COLO829 (cell line): ENCODE measurements at regions not wholly inside any gene's neighbourhood (a gene's known extent, or its start where the extent isn't known, plus 50 kb on each side); places are given as distances from the start of the nearest gene placed in this dataset.

ENCODE experiments used
- DNase-seq: peaks from one replicate; pipeline ENCODE4 v3.0.0; 2012; ENCODE audit warnings: low spot score

- no peak for DNase-seq
Observed at GRCh38 chr5:4395752-4396151, 744.4 kb upstream of the ADAMTS16 start.

DNA sequence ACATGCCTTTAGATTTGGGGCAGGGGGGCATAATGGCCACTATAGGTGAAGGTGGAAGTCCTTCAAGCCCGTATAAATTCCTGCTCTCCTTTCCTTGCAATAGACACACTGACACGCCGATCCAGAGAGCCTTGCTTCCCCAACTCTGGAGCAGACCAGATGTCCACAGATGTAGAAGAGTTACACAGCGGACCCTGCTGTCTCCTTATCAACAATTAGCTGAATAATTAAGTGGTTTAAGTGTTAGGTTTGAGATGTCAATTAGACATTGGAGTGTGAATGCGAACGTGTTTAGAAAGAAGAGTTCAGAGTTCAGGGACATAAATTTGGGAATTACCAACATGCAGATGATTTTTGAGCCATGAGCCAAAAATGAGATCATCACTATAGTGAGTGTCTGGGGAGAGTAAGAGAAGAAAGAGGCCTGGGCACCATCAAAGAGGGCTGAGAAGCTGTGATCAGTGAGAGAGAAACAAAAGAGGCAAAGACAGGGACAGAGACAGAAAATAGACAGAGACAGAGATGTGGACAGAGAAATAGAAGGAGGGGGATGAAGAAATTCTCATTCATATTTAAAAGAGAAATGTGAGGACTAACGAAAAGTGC lies 734.4 kb upstream of the ADAMTS16 start:
- no peak for DNase-seq

- DNase-seq = no peak
Observed at GRCh38 chr5:4410151-4410550, 730.0 kb upstream of the ADAMTS16 start.

GRCh38 chr5:4411664-4412063 lies 728.5 kb upstream of the ADAMTS16 start:
- DNase-seq = no peak

GRCh38 chr5:4413996-4414395 lies 726.1 kb upstream of the ADAMTS16 start:
- no peak for DNase-seq

DNA sequence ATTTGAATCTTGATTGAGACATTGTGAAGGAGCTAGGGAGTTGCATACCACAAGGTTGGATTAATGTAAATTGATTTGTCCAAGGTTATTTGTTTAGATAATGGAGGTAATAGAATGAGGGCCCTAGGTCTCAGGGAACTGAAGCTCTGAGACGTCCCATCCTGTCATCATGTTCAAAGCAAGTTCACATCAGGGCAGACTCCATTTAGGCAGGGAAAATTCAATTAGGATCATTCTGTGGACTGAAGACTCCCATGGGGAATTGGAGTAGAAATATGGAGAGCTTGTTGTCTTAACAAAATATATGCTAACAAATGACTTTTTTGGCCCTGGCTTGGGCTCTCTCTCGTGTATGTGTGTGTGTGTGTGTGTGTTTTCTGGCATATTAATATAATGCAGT lies 722.0 kb upstream of the ADAMTS16 start:
- no peak for DNase-seq

DNA sequence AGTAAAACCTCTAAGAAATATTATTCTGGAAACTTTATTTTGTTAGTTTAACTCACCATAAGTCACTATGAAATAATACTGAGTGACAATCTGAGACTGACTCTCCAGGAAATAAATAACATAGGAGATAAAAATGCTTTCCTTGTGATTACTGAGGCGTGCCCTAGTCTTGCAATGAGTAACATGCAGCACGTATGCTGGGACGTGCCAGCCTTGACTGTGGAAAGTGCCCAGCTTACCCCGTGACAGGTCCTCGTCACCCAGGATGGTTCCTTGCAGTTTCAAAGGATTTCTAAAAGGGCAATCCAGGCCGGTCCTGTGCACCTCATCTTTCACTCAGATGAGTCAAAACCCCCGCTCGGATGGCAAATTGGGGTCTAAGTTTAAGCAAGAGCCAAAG lies 720.8 kb upstream of the ADAMTS16 start:
- DNase-seq = no peak

DNA sequence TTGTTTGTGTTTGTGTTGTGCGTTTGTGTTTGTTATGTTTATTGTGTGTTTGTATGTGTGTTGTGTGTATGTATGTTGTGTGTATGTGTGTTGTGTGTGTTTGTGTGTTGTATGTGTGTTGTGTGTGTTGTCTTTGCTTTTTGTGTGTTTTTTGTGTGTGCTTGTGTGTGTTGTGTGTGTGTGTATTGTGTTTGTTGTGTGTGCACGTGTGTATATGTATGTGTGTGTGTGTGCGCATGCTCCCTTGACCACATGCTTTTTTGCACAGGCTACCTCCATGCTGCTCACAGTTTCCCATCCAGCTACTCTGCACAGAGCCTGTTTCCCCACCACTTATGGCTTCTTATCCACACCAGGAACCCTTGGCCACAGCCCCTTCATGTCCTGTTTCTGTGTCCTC lies 720.0 kb upstream of the ADAMTS16 start:
- DNase-seq = no peak

- no peak for DNase-seq
Observed at GRCh38 chr5:4420681-4421080, 719.4 kb upstream of the ADAMTS16 start.

DNA sequence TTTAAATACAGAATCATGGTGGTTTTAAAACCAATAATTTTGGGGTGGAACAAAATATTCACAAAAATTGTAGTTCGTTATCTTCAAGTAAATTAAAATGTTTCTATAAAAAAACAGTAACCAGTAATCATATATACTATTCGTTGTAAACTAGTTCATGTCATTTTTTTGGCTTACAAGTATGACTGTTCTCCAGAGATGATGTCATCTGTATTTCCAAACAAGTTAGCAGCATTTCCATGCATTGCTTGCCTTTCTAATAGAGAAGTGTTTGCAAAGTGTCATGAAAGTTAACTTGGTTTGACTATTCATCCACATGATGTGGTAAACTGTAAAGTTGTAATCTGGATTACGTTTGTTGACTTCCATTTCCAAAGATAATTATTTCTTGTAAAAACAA lies 717.9 kb upstream of the ADAMTS16 start:
- no peak for DNase-seq

DNA sequence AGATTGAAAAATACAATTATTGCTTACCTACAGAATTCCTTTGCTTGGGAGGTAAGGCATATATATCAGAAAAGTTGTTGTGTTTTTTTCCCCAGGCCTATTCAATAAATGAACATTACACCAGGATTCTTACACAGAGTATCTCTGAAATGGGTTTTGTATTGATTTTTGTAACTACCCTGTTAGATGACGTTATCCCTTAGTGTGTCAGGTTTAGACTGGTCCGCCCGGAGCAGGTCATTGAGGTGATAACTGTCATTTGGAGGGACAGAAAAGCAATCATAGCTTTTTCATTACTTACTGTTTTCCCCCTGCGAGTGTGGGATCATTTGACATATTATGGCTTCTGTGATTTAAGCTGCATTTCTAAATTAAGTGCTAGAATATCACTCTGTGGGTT lies 715.2 kb upstream of the ADAMTS16 start:
- DNase-seq = no peak

DNA sequence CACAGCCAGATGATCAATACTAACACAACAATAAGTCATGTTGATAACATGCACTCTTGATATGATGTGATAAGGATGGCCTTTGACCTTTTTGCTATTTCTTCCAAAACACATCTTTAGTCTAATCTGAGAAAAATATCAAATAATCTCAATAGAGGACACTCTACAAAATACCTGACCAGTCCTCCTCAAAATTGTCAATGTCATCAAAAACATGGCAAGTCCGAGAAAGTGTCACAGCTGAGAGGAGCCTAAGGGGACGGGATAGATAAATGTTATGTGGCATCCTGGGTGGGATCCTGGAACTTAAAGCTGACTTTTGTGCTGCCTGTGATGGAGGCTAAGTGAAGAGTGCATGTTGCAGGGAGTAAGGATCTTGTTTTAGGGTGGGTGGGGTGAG lies 699.6 kb upstream of the ADAMTS16 start:
- DNase-seq = no peak

DNA sequence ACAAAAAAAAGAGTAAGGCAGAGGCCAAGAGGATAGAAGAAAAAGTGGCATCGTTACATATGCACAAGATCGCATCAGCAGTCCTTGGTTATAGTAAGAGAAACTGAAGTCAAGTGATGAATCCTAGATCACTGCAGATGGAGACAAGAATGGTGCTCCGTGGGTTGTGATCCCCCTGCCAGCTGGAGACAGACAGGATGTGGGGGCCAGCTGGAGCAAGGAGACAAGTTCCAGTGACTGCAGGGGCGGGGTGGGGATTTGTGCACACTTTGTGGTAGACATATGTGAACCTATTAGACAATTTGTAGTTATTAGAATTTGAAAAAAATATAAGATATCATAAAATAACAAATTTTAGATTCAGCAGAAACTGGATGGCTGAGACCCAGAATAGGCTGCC lies 697.9 kb upstream of the ADAMTS16 start:
- no peak for DNase-seq

DNA sequence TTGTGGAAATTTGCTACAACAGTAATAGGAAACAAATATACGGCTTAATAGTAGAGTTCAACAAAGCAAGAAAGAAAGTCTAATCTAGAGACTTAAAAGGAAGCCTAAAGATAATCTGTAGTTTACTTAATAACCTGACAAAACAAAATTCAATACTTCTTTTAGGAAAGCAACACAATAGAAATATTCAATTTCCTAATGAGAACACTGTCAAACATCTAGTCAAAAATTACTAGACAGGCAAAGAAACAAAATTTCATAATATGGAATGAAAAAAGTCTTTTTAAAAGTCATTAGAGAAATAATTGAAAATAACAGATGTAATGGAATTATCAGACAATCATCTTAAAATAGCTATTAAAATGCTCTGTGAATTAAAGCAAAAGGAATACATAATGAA lies 692.5 kb upstream of the ADAMTS16 start:
- DNase-seq = no peak

DNA sequence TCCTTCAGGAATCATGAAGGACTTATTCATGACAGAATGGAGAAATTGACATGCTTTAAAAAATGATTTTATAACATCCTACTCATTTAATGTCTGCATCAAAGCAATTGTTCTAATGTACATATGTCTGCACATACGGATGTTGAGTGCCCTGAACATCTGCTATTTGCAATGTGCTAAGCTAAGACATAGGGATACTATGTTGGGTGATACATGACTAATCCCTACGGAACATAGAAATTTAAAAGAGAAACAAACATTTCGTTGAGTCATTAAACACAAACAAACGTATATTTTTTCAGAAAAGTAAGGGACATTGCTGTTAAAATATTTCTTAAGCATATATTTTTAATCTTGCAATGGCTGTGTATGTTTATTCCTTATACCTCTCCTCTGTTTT lies 686.5 kb upstream of the ADAMTS16 start:
- no peak for DNase-seq

GRCh38 chr5:4479426-4479825 lies 660.7 kb upstream of the ADAMTS16 start:
- DNase-seq = no peak

- no peak for DNase-seq
Observed at GRCh38 chr5:4480528-4481349, 659.4 kb upstream of the ADAMTS16 start.

DNA sequence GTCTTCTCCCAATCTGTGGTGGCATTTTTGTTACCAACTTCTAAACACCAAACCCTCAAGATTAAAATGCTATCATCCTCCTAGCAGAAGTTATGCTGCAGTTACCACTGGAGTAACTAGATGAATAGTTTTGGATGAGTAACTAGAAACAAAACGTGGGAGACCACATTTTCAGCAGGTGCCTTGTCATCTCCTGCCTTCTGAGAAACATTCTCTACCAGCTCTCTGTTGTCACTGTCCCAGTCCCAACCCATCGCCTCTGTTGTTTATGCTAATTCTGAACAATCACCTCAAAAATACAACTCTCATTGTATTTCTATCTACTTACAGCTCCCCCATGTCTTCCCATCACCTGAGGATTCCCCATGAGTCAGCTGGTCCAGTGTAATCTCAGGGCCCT lies 652.5 kb upstream of the ADAMTS16 start:
- DNase-seq = no peak

DNA sequence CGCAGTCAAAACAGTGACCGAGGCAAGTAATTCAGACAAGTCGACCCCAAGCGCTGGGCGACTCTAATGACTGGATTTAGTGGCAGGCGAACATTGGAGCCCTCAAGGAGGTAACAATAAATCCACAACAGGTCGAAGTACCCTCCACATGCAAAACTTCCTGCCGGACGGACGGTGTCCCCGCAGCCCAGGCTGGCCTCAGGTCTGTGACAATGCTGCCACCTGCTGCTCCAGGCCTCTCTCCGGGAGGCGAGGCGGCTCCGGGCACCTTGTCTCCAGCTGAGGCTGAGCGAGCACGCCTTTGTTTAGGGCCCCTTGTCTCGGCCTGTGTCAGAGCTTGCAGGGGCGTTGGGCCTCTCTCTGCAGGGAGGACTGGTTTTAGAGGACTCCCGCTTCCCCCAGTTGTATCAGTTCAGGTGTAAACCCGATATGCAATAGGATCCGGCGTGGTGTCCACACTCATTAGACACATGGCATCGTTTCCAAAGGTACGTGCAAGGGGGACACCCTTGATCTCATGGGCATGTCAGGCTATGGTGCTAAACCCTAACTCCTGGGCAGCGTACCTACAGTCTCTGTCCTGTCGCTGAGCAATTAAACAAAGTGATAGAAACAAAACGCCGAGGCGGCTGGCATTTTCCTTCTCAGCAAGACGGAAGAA lies 628.0 kb upstream of the ADAMTS16 start:
- peak; percentile 22 for DNase-seq

- no peak for DNase-seq
Observed at GRCh38 chr5:4513381-4513780, 626.7 kb upstream of the ADAMTS16 start.

GRCh38 chr5:4514067-4514648 lies 626.0 kb upstream of the ADAMTS16 start:
- no peak for DNase-seq

- no peak for DNase-seq
Observed at GRCh38 chr5:4518903-4519672, 621.0 kb upstream of the ADAMTS16 start.
